ENCODE measurements at regions not wholly inside any gene's neighbourhood (a gene's known extent, or its start where the extent isn't known, plus 50 kb on each side); places are given as distances from the start of the nearest gene placed in this dataset.

DNA sequence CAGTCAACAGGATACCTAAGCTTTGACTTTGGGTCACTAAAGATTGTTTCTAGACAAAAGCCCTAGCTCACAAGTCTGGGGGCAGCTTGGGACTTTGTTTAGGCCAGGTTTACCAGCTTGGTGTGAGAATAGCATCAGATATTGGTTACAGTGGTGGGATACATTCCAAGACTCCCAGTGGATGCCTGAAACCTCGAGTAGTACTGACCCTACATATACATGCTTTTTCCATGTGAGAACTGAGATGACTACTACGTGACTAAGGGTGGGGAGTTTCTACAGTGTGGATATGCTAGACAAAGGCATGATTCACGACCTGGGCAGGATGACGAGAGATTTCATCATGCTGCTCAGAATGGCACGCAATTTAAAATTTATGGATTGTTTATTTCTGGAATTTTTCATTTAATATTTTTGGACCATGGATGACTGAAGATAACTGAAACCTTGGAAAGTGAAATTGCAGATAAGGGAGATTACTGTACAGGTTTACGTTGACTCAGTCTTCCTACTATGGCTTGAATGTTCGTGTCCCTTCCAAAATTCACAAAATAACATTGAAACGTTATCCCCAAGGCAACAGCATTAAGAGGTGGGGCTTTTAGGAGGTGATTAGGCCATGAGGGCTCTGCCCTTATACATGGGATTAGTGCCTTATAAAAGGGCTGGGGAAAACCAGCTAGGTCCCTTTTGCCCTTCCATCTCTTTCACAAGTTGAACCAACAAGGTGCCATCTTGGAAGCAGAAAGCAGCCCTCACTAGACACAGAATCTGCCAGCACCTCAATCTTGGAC is 50.2 kb upstream of the CTAGE1 start:
- Histone ChIP-seq H3K4me1 (replicated peaks in 1 of 2) (peaks cover 15 to 28% of the 10 kb centered on the region in 2 donors), H3K27ac (no peak overlapping the region), H3K4me3 (no peak overlapping the region)
- in situ Hi-C loops (cut with MboI; ENCODE audit: low pct_unique_long_range_greater_than_20kb in 2 of 9, low sequenced_read_pairs in 9 of 9, unreplicated experiment in 9 of 9) = no loop called here
- 0 to 95% (median 69%) methylated on average over 1 to 8 of the region's 8 CpGs for WGBS, 10 experiments
- peak; percentile 26 to 87 (median 74) for ATAC-seq (replicated peaks in 6 of 8)

DNA sequence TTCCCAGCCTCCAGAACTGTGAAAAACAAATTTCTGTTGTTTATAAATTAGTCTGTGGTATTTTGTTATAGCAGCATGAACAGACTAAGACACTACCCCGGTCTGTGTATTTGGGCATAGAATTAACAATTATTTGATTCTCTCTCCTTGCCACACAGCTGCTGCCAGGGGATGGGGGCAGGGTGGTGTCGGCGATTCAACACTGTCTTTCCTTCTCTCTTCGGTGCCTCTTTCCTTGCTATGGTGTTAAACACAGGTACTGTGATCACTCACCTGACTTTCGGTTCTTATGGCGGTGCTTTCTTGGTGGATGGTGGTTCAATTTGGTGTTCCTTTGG is 50.8 kb upstream of the CTAGE1 start:
- in situ Hi-C loops (cut with MboI; ENCODE audit: low pct_unique_long_range_greater_than_20kb in 2 of 9, low sequenced_read_pairs in 9 of 9, unreplicated experiment in 9 of 9) = no loop called here
- WGBS, 10 experiments = 80 to 100% (median 100%) methylated on average over 1 to 6 of the region's 6 CpGs; no CpG with 5 or more reads in 3 of the 10 experiments
- H3K27ac ChIP-seq = no peak overlapping the region
- H3K4me3 ChIP-seq = no peak overlapping the region
- no peak for ATAC-seq (replicated peaks in 6 of 8)
- peaks cover 15 to 28% of the 10 kb centered on the region in 2 donors for H3K4me1 ChIP-seq (replicated peaks in 1 of 2)

DNA sequence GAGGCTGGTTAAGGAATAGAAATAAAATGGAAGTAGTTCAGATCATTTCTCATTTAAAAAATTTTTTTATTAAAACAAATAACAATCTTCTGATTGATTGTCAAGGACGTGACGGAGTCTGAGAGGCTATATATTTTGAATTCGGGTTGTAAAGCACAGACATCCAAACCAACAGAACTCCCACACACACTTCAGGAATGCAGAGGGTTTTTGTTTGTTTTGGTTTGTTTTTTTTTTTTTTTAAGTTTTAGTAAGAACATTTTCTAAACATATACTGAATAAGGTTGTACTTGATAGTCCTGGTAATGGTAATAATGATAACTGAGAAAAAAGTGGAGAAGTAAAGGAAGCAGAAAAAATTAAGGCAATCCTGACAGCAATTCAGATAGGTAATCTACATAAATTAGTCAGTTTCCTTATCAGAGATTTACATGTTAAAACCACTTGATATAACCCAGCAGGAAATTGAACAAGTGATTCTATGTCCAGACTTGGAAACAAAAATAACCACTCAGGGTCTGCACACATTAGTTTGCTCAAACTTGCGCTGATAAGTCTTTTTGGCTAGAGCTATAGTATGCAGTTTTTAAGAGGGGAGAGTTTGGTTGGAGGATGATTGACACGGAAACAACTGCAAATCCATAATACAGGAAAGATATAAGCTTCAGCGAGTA is 51.5 kb upstream of the CTAGE1 start:
- H3K4me3 ChIP-seq = no peak overlapping the region
- H3K4me1 ChIP-seq (replicated peaks in 1 of 2) = peaks cover 15 to 28% of the 10 kb centered on the region in 2 donors
- in situ Hi-C loops (cut with MboI; ENCODE audit: low pct_unique_long_range_greater_than_20kb in 2 of 9, low sequenced_read_pairs in 9 of 9, unreplicated experiment in 9 of 9) = no loop called here
- H3K27ac ChIP-seq = no peak overlapping the region
- 58 to 100% (median 88%) methylated on average over 3 to 6 of the region's 6 CpGs; no CpG with 5 or more reads in 1 of the 10 experiments for WGBS, 10 experiments
- ATAC-seq (replicated peaks in 6 of 8) = no peak

DNA sequence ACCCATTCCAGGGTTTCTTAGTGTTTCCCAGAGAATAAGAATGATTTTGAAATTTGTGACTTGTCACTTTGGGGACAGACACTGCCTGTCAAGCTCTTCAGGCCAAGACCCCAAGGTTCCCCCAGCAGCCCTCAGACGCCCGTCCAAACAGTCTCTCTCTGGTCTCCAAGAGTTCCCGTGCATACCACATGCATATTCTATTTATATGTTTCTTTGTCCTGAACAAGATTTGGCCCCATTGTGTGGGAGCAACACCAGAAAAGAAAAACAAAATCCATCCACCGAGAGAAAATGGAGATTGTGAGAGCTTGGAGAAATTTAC is 52.2 kb upstream of the CTAGE1 start:
- no peak overlapping the region for H3K4me3 ChIP-seq
- no peak overlapping the region for H3K27ac ChIP-seq
- ATAC-seq (replicated peaks in 6 of 8) = peak in 3 of 8 experiments; percentile 31 to 57 (median 49)
- 10 to 17% (median 14%) methylated on average over 1 to 4 of the region's 4 CpGs; no CpG with 5 or more reads in 5 of the 10 experiments for WGBS, 10 experiments
- H3K4me1 ChIP-seq (replicated peaks in 1 of 2) = peaks cover 15 to 28% of the 10 kb centered on the region in 2 donors
- in situ Hi-C loops (cut with MboI; ENCODE audit: low pct_unique_long_range_greater_than_20kb in 2 of 9, low sequenced_read_pairs in 9 of 9, unreplicated experiment in 9 of 9) = no loop called here

DNA sequence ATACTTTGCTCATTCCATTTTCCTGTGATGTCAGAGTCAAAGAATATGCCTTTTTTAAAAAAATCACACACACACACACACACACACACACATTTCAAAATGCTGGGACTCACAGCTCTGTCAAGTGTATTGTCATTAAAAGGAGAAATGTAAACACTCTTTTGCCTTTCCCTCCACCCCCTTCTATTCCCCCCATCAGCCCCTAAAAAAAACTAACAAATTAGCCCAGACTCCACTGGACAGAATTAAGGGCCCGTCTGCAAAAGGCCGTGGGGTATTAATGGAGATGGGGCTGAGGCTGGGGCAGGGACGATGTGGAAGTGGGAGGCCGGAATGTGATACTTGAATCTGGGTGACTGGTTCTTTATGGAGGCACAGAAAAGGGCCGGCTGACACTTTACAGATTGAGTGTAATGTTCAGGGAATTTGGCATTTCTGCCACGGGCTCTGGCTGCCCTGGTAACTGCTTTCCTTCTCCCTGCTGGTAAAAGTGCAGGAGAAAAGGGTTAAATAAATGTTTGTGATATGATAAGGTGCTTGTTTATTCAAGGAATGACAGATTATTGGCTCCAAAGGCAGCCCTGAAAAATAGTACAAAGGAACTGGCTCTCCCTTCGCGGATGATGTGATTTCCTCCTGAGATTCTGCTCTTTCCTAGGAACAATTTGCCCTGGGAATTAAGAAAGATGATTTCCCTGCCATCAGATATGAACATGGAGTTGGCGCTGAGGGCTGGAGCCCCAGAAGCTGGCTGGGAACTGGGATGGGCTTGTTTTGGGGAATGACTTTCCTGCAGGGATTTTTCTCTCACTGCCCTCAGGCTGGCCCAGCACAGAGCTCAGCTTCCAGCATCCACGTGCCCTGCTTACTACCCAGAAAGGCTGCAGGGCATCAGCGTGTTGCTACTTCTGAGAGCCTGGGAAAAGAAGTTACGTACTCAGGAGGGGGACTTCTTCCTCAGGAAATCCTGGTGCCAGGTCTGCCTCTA is 52.8 kb upstream of the CTAGE1 start:
- no peak overlapping the region for H3K4me3 ChIP-seq
- H3K27ac ChIP-seq = no peak overlapping the region
- peak in 5 of 8 experiments; percentile 44 to 81 (median 65) for ATAC-seq (replicated peaks in 6 of 8)
- 0 to 100% (median 33%) methylated on average over 1 to 7 of the region's 12 CpGs; no CpG with 5 or more reads in 1 of the 10 experiments for WGBS, 10 experiments
- in situ Hi-C loops (cut with MboI; ENCODE audit: low pct_unique_long_range_greater_than_20kb in 2 of 9, low sequenced_read_pairs in 9 of 9, unreplicated experiment in 9 of 9) = no loop called here
- H3K4me1 ChIP-seq (replicated peaks in 1 of 2) = peaks cover 15 to 28% of the 10 kb centered on the region in 2 donors

DNA sequence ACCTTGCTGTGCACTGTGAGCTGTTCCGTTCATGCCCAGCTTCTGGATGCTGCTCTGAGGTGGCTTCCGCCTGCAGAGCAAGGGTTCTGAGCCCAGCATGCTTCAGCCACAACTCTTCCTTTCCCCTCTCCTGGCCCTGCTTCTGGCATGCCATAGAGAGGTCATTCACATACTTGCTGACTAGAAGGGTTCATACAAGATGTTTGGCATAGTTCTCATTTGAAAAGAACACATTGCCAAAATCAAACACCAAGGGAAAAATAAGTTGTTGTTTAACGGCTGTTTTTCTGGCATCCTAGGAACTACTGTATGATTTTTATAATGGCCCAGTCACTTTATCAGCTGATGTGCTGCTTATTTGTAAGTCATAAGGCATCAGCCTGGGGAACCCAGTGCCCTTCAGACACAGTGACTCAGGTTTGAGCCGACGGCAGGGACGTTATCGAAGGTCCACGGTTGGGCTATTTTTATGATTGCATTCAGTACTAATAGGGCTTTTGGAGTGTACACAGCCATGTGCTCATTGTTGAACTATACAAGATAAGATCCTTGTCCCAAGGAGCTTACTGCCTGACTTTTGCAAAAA is 53.9 kb upstream of the CTAGE1 start:
- Histone ChIP-seq H3K4me3 (no peak overlapping the region), H3K4me1 (replicated peaks in 1 of 2) (peaks cover 15 to 28% of the 10 kb centered on the region in 2 donors), H3K27ac (no peak overlapping the region)
- peak in 1 of 8 experiments; percentile 20 for ATAC-seq (replicated peaks in 6 of 8)
- in situ Hi-C loops (cut with MboI; ENCODE audit: low pct_unique_long_range_greater_than_20kb in 2 of 9, low sequenced_read_pairs in 9 of 9, unreplicated experiment in 9 of 9) = no loop called here
- WGBS, 10 experiments = 30 to 100% (median 89%) methylated on average over 1 to 8 of the region's 8 CpGs; no CpG with 5 or more reads in 2 of the 10 experiments

DNA sequence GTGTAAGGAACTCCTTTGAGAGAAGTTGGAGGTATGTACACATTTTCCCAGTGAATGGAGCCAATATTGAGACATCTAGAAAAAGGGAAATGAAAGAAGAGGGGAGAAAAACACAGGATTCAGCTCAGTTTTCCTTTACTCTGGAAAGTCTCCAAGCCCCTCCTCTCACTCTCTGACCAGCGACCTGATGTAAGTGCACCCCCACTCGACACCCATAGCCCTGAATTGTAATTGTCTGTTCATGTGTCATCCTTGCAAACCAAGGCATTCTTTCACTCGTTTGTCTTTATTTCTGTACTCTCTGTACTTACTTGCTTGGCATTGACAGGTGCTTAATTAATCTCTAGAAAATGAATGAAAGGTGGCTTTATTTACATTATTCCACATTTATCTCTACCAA is 55.7 kb upstream of the CTAGE1 start:
- in situ Hi-C loops (cut with MboI; ENCODE audit: low pct_unique_long_range_greater_than_20kb in 2 of 9, low sequenced_read_pairs in 9 of 9, unreplicated experiment in 9 of 9) = no loop called here
- H3K27ac ChIP-seq = no peak overlapping the region
- 60 to 90% (median 83%) methylated on average over 1 to 3 of the region's 3 CpGs; no CpG with 5 or more reads in 3 of the 10 experiments for WGBS, 10 experiments
- no peak for ATAC-seq (replicated peaks in 6 of 8)
- no peak overlapping the region for H3K4me3 ChIP-seq
- H3K4me1 ChIP-seq (replicated peaks in 1 of 2) = peaks cover 11 to 15% of the 10 kb centered on the region in 2 donors

DNA sequence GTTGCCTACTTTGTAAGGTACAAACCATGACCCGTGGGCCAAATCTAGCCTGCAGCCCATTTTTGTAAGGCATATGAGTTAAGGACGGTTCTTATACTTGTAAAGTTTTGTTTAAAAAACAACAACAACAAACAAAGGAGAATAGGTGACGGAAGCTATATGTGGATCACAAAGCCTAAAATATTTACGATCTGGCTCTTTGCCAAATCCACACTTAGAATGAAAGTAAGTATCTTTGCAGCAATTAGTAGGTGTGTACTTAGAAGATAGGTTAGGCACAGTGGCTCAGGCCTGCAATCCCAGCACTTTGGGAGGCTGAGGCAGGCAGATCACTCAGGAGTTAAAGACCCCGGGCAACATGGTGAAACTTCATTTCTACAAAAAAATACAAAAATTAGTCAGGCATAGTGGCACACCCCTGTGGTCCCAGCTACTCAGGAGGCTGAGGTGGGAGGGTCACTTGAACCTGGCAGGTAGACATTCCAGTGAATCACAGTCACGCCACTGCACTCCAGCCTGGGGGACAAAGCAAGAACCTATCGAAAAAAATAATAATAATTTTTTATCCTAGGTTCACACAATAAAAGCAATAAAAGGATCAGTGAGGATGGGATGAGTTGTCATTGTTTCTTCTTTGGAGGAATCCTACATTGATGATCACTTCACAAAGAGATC is 57.8 kb upstream of the CTAGE1 start:
- no peak overlapping the region for H3K4me3 ChIP-seq
- WGBS, 10 experiments = 64 to 100% (median 89%) methylated on average over 1 to 7 of the region's 7 CpGs
- H3K27ac ChIP-seq = no peak overlapping the region
- peaks cover 5 to 6% of the 10 kb centered on the region in 2 donors for H3K4me1 ChIP-seq (replicated peaks in 1 of 2)
- in situ Hi-C loops (cut with MboI; ENCODE audit: low pct_unique_long_range_greater_than_20kb in 2 of 9, low sequenced_read_pairs in 9 of 9, unreplicated experiment in 9 of 9) = no loop called here
- ATAC-seq (replicated peaks in 6 of 8) = no peak

DNA sequence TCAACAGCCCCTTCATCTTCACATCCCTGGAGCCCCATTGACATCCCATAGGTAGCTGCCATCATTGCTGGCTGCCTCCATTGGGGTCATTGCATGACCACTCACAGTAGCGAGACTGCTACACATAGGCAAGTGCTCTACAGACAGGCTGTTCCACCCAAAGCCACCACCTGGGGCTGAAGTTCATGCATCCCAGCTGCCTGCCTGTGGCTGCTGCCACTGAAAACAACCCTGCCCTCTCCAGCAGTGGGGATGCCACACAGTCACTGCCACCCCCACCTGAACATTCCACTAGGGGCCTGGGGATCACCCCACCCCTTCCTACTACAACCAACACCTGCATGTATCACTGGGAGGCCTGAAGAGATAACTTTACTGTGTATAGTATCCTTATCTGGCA is 59.5 kb upstream of the CTAGE1 start:
- no peak overlapping the region for H3K27ac ChIP-seq
- 100% methylated on average over 1 of the region's 1 CpG; no CpG with 5 or more reads in 7 of the 10 experiments for WGBS, 10 experiments
- H3K4me1 ChIP-seq (replicated peaks in 1 of 2) = no peaks in the 10 kb centered on the region
- ATAC-seq (replicated peaks in 6 of 8) = no peak
- in situ Hi-C loops (cut with MboI; ENCODE audit: low pct_unique_long_range_greater_than_20kb in 2 of 9, low sequenced_read_pairs in 9 of 9, unreplicated experiment in 9 of 9) = no loop called here
- H3K4me3 ChIP-seq = no peak overlapping the region

DNA sequence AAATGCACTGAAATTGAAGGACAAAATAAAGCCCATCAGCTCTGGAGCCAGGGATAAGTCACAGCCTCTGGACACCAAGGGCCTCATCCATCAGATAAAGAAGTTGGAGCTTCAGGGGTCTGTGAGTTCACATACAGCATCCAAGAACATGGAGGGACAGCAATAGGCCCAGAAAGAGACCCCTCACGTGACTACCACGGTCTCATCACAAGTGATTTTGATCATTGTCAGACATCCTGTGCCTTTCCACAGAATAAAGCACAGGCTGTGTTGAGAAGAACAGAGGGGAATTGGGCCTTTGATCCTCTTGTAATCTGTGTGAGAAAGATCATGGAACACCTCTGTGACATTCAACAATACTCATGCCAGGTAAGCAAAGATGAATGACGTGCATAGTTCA is 65.2 kb upstream of the CTAGE1 start:
- no peak for ATAC-seq (replicated peaks in 6 of 8)
- WGBS, 10 experiments = 36 to 100% (median 79%) methylated on average over 1 to 3 of the region's 3 CpGs; no CpG with 5 or more reads in 5 of the 10 experiments
- H3K27ac ChIP-seq = no peak overlapping the region
- H3K4me3 ChIP-seq = no peak overlapping the region
- H3K4me1 ChIP-seq (replicated peaks in 1 of 2) = no peaks in the 10 kb centered on the region
- in situ Hi-C loops (cut with MboI; ENCODE audit: low pct_unique_long_range_greater_than_20kb in 2 of 9, low sequenced_read_pairs in 9 of 9, unreplicated experiment in 9 of 9) = no loop called here

DNA sequence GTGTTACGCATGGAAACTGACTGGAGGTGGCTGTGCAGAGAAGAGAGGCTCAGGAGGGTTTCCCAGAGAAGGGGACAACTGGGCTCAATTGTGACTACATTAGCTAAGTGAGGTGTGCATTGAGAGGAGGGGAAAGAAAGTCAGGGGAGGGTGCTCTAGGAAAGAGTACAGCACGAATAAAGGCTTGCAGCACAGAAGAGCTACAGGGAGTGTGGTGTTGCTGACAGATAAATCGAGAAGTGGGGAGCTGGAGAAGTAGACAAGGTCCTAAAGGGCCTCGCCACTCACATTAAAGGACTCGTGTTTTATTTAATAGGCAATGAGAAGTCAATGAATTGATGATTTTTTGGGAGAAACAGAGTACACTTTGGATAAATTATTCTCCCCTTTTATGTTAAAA is 65.7 kb upstream of the CTAGE1 start:
- in situ Hi-C loops (cut with MboI; ENCODE audit: low pct_unique_long_range_greater_than_20kb in 2 of 9, low sequenced_read_pairs in 9 of 9, unreplicated experiment in 9 of 9) = no loop called here
- WGBS, 10 experiments = 60 to 100% (median 78%) methylated on average over 1 to 5 of the region's 5 CpGs; no CpG with 5 or more reads in 2 of the 10 experiments
- Histone ChIP-seq H3K4me1 (replicated peaks in 1 of 2) (no peaks in the 10 kb centered on the region), H3K4me3 (no peak overlapping the region), H3K27ac (no peak overlapping the region)
- no peak for ATAC-seq (replicated peaks in 6 of 8)

DNA sequence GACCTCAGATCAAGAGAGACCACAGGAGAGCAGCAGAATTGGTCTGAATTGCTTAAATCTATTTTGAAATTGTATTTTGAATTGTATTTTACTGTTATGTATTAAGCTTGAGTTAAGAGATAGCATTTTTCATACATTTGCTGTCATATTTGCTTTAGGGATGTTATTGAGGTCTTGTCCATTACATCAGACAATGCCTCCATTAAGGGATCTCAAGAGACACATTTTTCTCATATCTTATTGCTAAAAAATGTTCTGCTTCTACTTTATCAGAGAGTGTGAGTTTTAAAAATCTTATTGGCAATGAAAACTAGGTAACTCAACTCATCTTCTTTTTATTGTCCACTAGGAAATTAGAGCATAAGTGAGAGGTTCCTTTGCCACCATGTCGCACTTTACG is 66.8 kb upstream of the CTAGE1 start:
- Histone ChIP-seq H3K4me3 (no peak overlapping the region), H3K27ac (no peak overlapping the region), H3K4me1 (replicated peaks in 1 of 2) (no peaks in the 10 kb centered on the region)
- in situ Hi-C loops (cut with MboI; ENCODE audit: low pct_unique_long_range_greater_than_20kb in 2 of 9, low sequenced_read_pairs in 9 of 9, unreplicated experiment in 9 of 9) = no loop called here
- 67 to 100% (median 90%) methylated on average over 1 to 2 of the region's 2 CpGs; no CpG with 5 or more reads in 1 of the 10 experiments for WGBS, 10 experiments
- no peak for ATAC-seq (replicated peaks in 6 of 8)
